ENCODE measurements at regions not wholly inside any gene's neighbourhood (a gene's known extent, or its start where the extent isn't known, plus 50 kb on each side); places are given as distances from the start of the nearest gene placed in this dataset.

DNA sequence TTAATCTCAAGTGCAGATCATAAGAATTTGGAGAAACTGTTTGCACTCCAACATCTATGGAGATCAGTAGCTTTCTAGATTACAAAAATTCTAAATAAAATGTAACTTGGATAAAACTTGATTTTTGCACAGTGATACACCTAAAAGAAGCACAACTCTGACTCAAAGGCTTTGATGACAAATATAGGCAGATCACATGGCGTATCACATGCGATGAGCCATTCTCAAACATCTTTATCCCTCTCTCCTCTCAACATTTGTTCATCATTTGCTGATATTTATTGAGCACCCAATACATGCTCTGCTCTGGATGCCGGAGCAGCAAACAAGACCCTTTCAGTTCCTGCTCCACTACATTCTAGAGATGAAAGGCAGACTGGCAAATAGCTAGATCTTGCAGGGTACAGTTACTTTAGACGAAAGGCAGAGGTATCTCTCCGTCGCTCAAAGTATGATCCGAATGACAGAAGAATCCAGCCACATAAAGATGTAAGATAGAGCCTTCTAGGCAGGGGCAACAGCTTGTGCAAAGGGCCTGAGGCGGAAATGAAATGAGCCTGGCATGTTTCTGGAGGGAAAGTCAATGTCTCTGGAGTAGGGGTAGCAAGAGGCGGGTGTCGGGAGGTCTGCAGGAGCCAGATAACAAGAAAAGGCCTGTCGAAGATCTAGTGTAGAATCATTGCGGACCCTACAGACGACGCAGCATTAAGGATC lies 145.8 kb upstream of the ERRFI1 start:
- intact Hi-C loops (cut with DNase I) = no loop called here
- Histone ChIP-seq H3K4me3 (no peak overlapping the region), H3K27me3 (no peaks in the 10 kb centered on the region), H3K9me3 (no peaks in the 10 kb centered on the region), H3K4me1 (peaks cover 0 to 9% of the 10 kb centered on the region in 2 donors), H3K27ac (no peak overlapping the region), H3K36me3 (no peaks in the 10 kb centered on the region)
- TF ChIP-seq, protein P1, sequence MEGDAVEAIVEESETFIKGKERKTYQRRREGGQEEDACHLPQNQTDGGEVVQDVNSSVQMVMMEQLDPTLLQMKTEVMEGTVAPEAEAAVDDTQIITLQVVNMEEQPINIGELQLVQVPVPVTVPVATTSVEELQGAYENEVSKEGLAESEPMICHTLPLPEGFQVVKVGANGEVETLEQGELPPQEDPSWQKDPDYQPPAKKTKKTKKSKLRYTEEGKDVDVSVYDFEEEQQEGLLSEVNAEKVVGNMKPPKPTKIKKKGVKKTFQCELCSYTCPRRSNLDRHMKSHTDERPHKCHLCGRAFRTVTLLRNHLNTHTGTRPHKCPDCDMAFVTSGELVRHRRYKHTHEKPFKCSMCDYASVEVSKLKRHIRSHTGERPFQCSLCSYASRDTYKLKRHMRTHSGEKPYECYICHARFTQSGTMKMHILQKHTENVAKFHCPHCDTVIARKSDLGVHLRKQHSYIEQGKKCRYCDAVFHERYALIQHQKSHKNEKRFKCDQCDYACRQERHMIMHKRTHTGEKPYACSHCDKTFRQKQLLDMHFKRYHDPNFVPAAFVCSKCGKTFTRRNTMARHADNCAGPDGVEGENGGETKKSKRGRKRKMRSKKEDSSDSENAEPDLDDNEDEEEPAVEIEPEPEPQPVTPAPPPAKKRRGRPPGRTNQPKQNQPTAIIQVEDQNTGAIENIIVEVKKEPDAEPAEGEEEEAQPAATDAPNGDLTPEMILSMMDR (IDR thresholded peaks at IDR 0.05) = no peak
- DNase-seq (ENCODE audit: low spot score in 2 of 2) = no peak

DNA sequence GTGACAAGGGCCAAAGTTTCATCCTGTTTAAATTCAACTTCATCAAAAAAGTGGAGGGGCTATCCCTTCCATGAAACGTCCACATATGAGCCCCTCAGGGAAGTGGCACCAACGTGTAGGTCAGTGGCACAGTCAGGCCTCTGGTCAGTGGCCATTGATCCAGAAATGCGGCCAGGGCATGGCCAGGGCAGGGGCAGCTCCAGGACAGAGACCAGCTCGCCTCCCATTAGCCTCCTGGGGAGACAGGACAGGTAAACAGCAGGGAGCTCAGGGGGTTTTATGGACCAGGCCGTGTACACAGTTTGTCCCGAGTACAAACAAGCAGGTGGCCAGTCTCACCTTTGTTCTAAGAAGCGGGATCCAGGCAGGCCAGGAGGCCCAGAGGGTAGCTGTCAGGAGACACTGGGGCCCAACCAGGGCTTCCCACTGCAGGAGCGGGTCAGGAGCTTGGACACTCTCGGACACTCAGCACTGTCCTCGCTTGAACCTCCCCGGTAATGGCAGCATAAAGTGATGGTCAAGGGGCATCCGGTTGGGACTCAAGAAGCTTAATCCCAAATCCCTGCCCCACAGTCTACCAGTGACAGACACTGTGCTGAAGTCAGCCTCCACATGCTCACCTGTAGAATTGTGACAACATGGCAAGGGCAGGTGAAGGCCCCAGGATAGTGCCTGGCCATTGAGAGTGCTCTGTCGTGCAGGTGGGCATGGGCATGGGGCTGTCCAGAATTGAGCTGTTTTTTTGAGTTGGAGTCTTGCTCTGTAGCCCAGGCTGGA lies 144.1 kb upstream of the ERRFI1 start:
- Histone ChIP-seq H3K27me3 (no peaks in the 10 kb centered on the region), H3K27ac (no peak overlapping the region), H3K4me1 (peaks cover 0 to 9% of the 10 kb centered on the region in 2 donors), H3K4me3 (no peak overlapping the region), H3K36me3 (no peaks in the 10 kb centered on the region), H3K9me3 (no peaks in the 10 kb centered on the region)
- intact Hi-C loops (cut with DNase I) = no loop called here
- TF ChIP-seq, protein P1 (IDR thresholded peaks at IDR 0.05) = no peak
- DNase-seq (ENCODE audit: low spot score in 2 of 2) = no peak

DNA sequence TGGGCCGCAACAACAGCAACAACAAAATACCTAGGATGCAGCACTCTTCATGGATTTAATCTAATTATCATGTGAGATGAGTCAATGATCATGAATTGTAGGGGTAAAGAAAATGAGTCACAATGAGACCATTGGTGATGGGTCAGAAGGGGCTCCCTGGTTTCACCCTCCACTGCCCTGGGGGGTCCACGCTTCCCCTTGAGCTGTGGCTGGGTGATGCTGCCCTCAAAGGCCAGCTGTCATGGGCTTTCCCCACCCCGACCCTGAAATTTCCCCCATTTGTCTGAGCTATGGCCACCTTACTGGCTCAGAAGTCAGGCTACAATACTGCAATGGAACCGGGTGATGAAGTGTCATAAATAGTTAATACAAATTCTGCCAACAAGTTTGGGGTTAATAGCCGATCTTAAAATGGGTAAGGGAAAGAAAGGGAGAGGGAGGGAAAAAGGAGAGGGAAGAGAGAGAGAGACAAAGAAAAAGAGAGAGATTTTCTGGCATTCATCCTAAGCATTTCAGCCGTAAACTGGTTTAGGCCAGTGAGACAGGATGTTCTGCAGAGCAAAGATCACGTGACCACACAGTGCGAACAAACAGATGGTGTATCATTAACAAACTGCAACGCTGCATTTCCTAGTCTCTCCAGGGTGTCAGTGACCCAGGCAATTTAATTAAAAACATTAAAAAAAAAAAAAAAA lies 143.4 kb upstream of the ERRFI1 start:
- TF ChIP-seq, protein P1 (IDR thresholded peaks at IDR 0.05) = no peak
- intact Hi-C loops (cut with DNase I) = no loop called here
- peaks cover 0 to 9% of the 10 kb centered on the region in 2 donors for H3K4me1 ChIP-seq
- H3K4me3 ChIP-seq = no peak overlapping the region
- H3K27me3 ChIP-seq = no peaks in the 10 kb centered on the region
- H3K36me3 ChIP-seq = no peaks in the 10 kb centered on the region
- peak overlapping the region in 1 of 2 donors; percentile 18 for H3K27ac ChIP-seq
- no peak for DNase-seq (ENCODE audit: low spot score in 2 of 2)
- no peaks in the 10 kb centered on the region for H3K9me3 ChIP-seq

DNA sequence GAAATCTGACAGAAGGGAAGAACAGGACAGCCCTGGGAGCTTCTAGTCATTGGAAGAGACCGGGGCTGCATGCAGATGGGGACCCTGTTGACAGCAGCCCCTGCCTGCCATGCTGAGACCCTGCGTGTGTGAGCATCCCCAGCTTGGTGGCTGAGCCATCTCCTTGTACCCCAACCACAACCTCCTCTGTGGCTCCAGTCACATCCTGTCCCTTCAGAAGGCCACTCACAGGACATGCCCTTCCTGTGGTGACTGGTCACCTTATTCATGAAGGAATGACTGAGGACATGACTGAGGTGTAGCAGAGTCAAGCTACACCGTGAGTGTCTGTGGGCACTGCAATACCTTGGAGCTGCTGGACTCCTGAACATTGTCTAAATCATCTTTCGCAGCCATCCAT lies 141.8 kb upstream of the ERRFI1 start:
- TF ChIP-seq, protein P1 (IDR thresholded peaks at IDR 0.05) = no peak
- no peaks in the 10 kb centered on the region for H3K9me3 ChIP-seq
- no peaks in the 10 kb centered on the region for H3K27me3 ChIP-seq
- intact Hi-C loops (cut with DNase I) = no loop called here
- H3K36me3 ChIP-seq = no peaks in the 10 kb centered on the region
- DNase-seq (ENCODE audit: low spot score in 2 of 2) = no peak
- H3K27ac ChIP-seq = no peak overlapping the region
- H3K4me3 ChIP-seq = no peak overlapping the region
- peaks cover 0 to 7% of the 10 kb centered on the region in 2 donors for H3K4me1 ChIP-seq

DNA sequence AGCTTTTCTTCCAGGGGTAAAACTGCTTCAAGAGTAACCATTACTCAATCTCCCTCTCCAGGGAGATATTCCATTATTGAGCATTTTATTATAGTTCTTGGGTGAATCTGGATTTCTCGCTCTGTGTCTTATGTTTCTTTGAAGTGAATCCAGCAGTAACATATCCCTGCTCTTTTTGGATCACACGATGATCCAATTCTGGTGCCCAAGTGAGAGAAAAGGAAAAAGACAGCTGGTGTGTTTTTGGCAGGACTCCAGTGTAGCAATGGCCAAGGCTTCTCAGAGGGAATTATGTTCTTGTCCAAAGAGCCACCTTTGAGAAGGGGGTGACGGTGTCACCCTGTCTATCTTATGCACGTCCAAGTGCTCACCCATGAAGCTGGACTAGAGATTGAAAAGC lies 140.3 kb upstream of the ERRFI1 start:
- no peaks in the 10 kb centered on the region for H3K9me3 ChIP-seq
- intact Hi-C loops (cut with DNase I) = no loop called here
- no peak overlapping the region for H3K27ac ChIP-seq
- no peak overlapping the region for H3K4me3 ChIP-seq
- no peaks in the 10 kb centered on the region for H3K36me3 ChIP-seq
- peaks cover 0 to 7% of the 10 kb centered on the region in 2 donors for H3K4me1 ChIP-seq
- DNase-seq (ENCODE audit: low spot score in 2 of 2) = no peak
- H3K27me3 ChIP-seq = no peaks in the 10 kb centered on the region
- TF ChIP-seq, protein P1 (IDR thresholded peaks at IDR 0.05) = no peak
